ENCODE measurements at regions not wholly inside any gene's neighbourhood (a gene's known extent, or its start where the extent isn't known, plus 50 kb on each side); places are given as distances from the start of the nearest gene placed in this dataset.

DNA sequence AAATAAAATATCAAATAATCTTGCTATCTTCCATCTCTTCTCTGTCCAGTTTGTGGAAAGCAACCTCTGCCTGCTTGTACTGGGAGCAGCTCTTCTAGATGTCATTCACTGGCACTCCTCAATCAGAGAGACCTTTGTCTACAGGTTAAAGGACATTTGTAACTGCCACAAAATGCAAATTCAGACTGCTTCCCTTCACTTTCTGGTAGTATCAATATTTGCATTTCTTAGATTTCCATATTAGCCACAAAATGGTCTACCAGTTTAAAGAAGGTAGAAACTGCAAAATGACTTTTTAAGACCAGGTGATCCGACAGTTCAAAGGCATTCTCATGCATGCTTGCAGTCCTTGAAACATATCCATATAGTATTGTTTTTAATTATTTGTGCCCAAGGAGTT lies 51.7 kb upstream of the RCN1 start:
- no peaks in the 10 kb centered on the region for H3K36me3 ChIP-seq (ENCODE audit: control insufficient read depth in 2 of 2, extremely low read depth in 1 of 2, insufficient read depth in 1 of 2, low read length in 1 of 2)
- no CpG with 5 or more reads among the region's 1 CpG for WGBS (ENCODE audit: insufficient coverage)
- H3K9me3 ChIP-seq: no peaks in the 10 kb centered on the region
- no peaks in the 10 kb centered on the region for H3K4me1 ChIP-seq (ENCODE audit: control insufficient read depth in 1 of 2, extremely low read depth in 1 of 2, insufficient read depth in 2 of 2, low read length in 2 of 2)
- no peaks in the 10 kb centered on the region for H3K36me3 Mint-ChIP-seq
- POLR2A ChIA-PET: no interaction called here
- H3K27me3 ChIP-seq (replicated peaks in 1 of 2; ENCODE audit: control insufficient read depth in 2 of 2, extremely low read depth in 1 of 2, insufficient read depth in 2 of 2, low read length in 1 of 2): peaks cover 0 to 4% of the 10 kb centered on the region in 2 experiments
- no peak for ATAC-seq (replicated peaks in 1 of 4)
- no peak for DNase-seq
- no peak overlapping the region for H3K27ac ChIP-seq (ENCODE audit: low read length)
- H3K9me3 Mint-ChIP-seq: no peaks in the 10 kb centered on the region
- H3K4me3 ChIP-seq (ENCODE audit: control insufficient read depth in 1 of 2, extremely low read depth in 1 of 2, low read length in 1 of 2): no peak overlapping the region
- H3K27ac Mint-ChIP-seq: no peak overlapping the region
- H3K4me1 Mint-ChIP-seq: no peaks in the 10 kb centered on the region
- H3K4me3 Mint-ChIP-seq: no peak overlapping the region
- CTCF ChIA-PET: no interaction called here
- peaks cover 20 to 32% of the 10 kb centered on the region in 2 donors for H3K27me3 Mint-ChIP-seq

DNA sequence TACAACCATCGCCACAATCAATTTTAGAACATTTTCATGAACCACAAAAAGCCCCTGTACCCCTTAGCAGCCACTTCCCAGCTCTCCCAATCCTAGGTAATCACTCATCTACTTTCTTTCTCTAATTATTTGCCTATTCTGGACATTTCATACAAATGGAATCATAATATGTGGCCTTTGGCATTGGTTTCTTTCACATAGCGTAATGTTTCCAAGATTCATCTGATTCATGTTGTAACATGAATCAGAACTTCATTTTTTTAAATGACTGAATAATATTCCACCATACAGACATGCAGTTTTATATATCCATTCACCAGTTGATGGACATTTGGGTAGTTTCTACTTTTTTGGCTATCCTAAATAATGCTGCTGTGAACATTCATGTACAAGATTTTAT lies 56.2 kb upstream of the RCN1 start:
- no peak overlapping the region for H3K27ac Mint-ChIP-seq
- Histone ChIP-seq H3K27ac (ENCODE audit: low read length) (no peak overlapping the region), H3K4me3 (ENCODE audit: control insufficient read depth in 1 of 2, extremely low read depth in 1 of 2, low read length in 1 of 2) (no peak overlapping the region), H3K9me3 (no peaks in the 10 kb centered on the region), H3K4me1 (ENCODE audit: control insufficient read depth in 1 of 2, extremely low read depth in 1 of 2, insufficient read depth in 2 of 2, low read length in 2 of 2) (no peaks in the 10 kb centered on the region), H3K27me3 (replicated peaks in 1 of 2; ENCODE audit: control insufficient read depth in 2 of 2, extremely low read depth in 1 of 2, insufficient read depth in 2 of 2, low read length in 1 of 2) (peaks cover 0 to 4% of the 10 kb centered on the region in 2 experiments), H3K36me3 (ENCODE audit: control insufficient read depth in 2 of 2, extremely low read depth in 1 of 2, insufficient read depth in 1 of 2, low read length in 1 of 2) (no peaks in the 10 kb centered on the region)
- ATAC-seq (replicated peaks in 1 of 4) (no peak), DNase-seq (no peak)
- ChIA-PET POLR2A (no interaction called here), CTCF (interaction anchor here (0.5 to 0.6 kb wide), 2 partner anchors 20 to 33 kb away, joined by 3 to 4 read pairs; no protein-coding TSS in a partner anchor)
- peaks cover 20 to 28% of the 10 kb centered on the region in 2 donors for H3K27me3 Mint-ChIP-seq
- H3K4me1 Mint-ChIP-seq: no peaks in the 10 kb centered on the region
- 100% methylated on average over 1 of the region's 2 CpGs for WGBS (ENCODE audit: insufficient coverage)
- H3K9me3 Mint-ChIP-seq: no peaks in the 10 kb centered on the region
- H3K4me3 Mint-ChIP-seq: no peak overlapping the region
- no peaks in the 10 kb centered on the region for H3K36me3 Mint-ChIP-seq

DNA sequence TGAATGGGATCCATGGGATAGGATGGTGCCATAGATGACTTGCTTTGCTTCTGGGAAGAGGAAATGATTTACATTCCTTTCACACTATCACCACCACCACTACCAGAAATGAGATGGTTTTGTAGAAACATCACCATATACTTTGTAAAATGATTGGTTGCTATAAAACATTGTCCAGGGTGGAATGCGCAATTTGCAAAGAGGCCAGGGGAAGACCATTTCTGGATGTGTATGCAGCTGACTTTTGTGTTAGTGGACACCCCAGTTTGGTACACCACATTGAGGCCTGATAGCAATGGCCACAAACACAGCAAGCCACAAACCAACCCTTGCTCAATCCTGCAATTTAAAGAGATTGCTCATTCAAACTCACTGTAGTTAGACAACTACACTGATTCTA lies 56.7 kb upstream of the RCN1 start:
- Histone ChIP-seq H3K9me3 (no peaks in the 10 kb centered on the region), H3K36me3 (ENCODE audit: control insufficient read depth in 2 of 2, extremely low read depth in 1 of 2, insufficient read depth in 1 of 2, low read length in 1 of 2) (no peaks in the 10 kb centered on the region), H3K4me3 (ENCODE audit: control insufficient read depth in 1 of 2, extremely low read depth in 1 of 2, low read length in 1 of 2) (no peak overlapping the region), H3K4me1 (ENCODE audit: control insufficient read depth in 1 of 2, extremely low read depth in 1 of 2, insufficient read depth in 2 of 2, low read length in 2 of 2) (no peaks in the 10 kb centered on the region), H3K27me3 (replicated peaks in 1 of 2; ENCODE audit: control insufficient read depth in 2 of 2, extremely low read depth in 1 of 2, insufficient read depth in 2 of 2, low read length in 1 of 2) (peaks cover 0 to 4% of the 10 kb centered on the region in 2 experiments), H3K27ac (ENCODE audit: low read length) (no peak overlapping the region)
- WGBS (ENCODE audit: insufficient coverage): no CpG with 5 or more reads among the region's 1 CpG
- CTCF ChIA-PET: interaction anchor here in 1 of 2 donors (0.6 to 0.9 kb wide), 2 partner anchors 18 to 21 kb away, joined by 3 to 4 read pairs; no protein-coding TSS in a partner anchor
- DNase-seq (no peak), ATAC-seq (replicated peaks in 1 of 4) (no peak)
- POLR2A ChIA-PET: no interaction called here
- no peak overlapping the region for H3K27ac Mint-ChIP-seq
- peaks cover 22 to 26% of the 10 kb centered on the region in 2 donors for H3K27me3 Mint-ChIP-seq
- no peaks in the 10 kb centered on the region for H3K36me3 Mint-ChIP-seq
- no peaks in the 10 kb centered on the region for H3K4me1 Mint-ChIP-seq
- H3K9me3 Mint-ChIP-seq: no peaks in the 10 kb centered on the region
- no peak overlapping the region for H3K4me3 Mint-ChIP-seq

DNA sequence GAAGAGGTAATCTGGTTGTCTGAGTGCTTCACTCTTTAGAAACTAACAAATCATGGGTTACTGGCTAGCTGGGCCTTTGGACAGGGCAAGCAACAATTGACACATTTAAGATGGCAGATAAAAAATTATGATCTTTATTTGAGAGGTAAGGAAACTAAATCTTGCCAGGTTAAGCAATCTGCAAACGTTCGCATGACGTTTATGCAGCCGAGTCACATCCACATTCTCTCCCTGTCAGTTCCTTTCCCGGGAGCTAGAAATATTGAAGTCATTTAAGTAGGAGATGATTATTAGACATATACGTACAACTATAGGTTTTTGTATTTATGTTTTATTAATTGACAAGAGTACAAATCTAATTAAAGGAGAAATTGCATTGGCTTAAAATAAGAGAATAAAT lies 57.4 kb upstream of the RCN1 start:
- ATAC-seq (replicated peaks in 1 of 4) (no peak), DNase-seq (no peak)
- Histone ChIP-seq H3K27me3 (replicated peaks in 1 of 2; ENCODE audit: control insufficient read depth in 2 of 2, extremely low read depth in 1 of 2, insufficient read depth in 2 of 2, low read length in 1 of 2) (peaks cover 0 to 9% of the 10 kb centered on the region in 2 experiments), H3K4me3 (ENCODE audit: control insufficient read depth in 1 of 2, extremely low read depth in 1 of 2, low read length in 1 of 2) (no peak overlapping the region), H3K27ac (ENCODE audit: low read length) (no peak overlapping the region), H3K4me1 (ENCODE audit: control insufficient read depth in 1 of 2, extremely low read depth in 1 of 2, insufficient read depth in 2 of 2, low read length in 2 of 2) (no peaks in the 10 kb centered on the region), H3K36me3 (ENCODE audit: control insufficient read depth in 2 of 2, extremely low read depth in 1 of 2, insufficient read depth in 1 of 2, low read length in 1 of 2) (no peaks in the 10 kb centered on the region), H3K9me3 (no peaks in the 10 kb centered on the region)
- no peak overlapping the region for H3K27ac Mint-ChIP-seq
- H3K9me3 Mint-ChIP-seq: no peaks in the 10 kb centered on the region
- no peaks in the 10 kb centered on the region for H3K4me1 Mint-ChIP-seq
- H3K27me3 Mint-ChIP-seq: peaks cover 25 to 26% of the 10 kb centered on the region in 2 donors
- no peak overlapping the region for H3K4me3 Mint-ChIP-seq
- POLR2A ChIA-PET: interaction anchor here in 1 of 2 donors (0.6 kb wide), 1 partner anchor 40 kb away, joined by 3 read pairs; no protein-coding TSS in a partner anchor
- no peaks in the 10 kb centered on the region for H3K36me3 Mint-ChIP-seq
- CTCF ChIA-PET: interaction anchor here in 1 of 2 donors (0.9 kb wide), 1 partner anchor 19 kb away, joined by 4 read pairs; no protein-coding TSS in a partner anchor
- no CpG with 5 or more reads among the region's 6 CpGs for WGBS (ENCODE audit: insufficient coverage)

DNA sequence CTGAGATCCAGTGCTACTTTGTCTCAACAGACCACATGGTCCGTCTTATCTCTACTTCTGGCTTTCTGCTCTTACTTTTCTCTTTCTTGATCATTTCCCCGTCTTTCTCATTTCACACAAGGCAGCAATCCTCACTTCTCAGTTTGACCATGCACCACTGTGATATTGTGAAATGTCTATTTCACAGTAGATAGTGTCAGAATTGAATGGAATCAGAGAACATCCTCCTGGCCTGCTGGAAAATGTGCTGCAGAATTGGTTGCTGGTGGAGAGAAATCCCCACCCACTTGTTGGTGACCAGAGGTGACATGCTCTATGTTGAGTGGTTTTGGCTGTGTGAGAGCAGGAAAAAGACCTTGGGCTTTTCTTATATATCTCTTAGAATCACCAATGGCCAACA lies 57.8 kb upstream of the RCN1 start:
- ATAC-seq (replicated peaks in 1 of 4): no peak
- no peak overlapping the region for H3K27ac ChIP-seq (ENCODE audit: low read length)
- no peaks in the 10 kb centered on the region for H3K36me3 ChIP-seq (ENCODE audit: control insufficient read depth in 2 of 2, extremely low read depth in 1 of 2, insufficient read depth in 1 of 2, low read length in 1 of 2)
- POLR2A ChIA-PET: interaction anchor here in 1 of 2 donors (0.6 kb wide), 1 partner anchor 41 kb away, joined by 3 read pairs; no protein-coding TSS in a partner anchor
- no peak for DNase-seq
- no peak overlapping the region for H3K4me3 Mint-ChIP-seq
- no peaks in the 10 kb centered on the region for H3K9me3 ChIP-seq
- H3K27me3 ChIP-seq (replicated peaks in 1 of 2; ENCODE audit: control insufficient read depth in 2 of 2, extremely low read depth in 1 of 2, insufficient read depth in 2 of 2, low read length in 1 of 2): peaks cover 0 to 10% of the 10 kb centered on the region in 2 experiments
- H3K27me3 Mint-ChIP-seq: peaks cover 23 to 25% of the 10 kb centered on the region in 2 donors
- H3K4me1 ChIP-seq (ENCODE audit: control insufficient read depth in 1 of 2, extremely low read depth in 1 of 2, insufficient read depth in 2 of 2, low read length in 2 of 2): no peaks in the 10 kb centered on the region
- 33% methylated on average over 1 of the region's 2 CpGs for WGBS (ENCODE audit: insufficient coverage)
- no peaks in the 10 kb centered on the region for H3K36me3 Mint-ChIP-seq
- H3K9me3 Mint-ChIP-seq: no peaks in the 10 kb centered on the region
- CTCF ChIA-PET: interaction anchor here in 1 of 2 donors (0.9 kb wide), 1 partner anchor 19 kb away, joined by 4 read pairs; no protein-coding TSS in a partner anchor
- no peak overlapping the region for H3K27ac Mint-ChIP-seq
- no peak overlapping the region for H3K4me3 ChIP-seq (ENCODE audit: control insufficient read depth in 1 of 2, extremely low read depth in 1 of 2, low read length in 1 of 2)
- H3K4me1 Mint-ChIP-seq: no peaks in the 10 kb centered on the region

DNA sequence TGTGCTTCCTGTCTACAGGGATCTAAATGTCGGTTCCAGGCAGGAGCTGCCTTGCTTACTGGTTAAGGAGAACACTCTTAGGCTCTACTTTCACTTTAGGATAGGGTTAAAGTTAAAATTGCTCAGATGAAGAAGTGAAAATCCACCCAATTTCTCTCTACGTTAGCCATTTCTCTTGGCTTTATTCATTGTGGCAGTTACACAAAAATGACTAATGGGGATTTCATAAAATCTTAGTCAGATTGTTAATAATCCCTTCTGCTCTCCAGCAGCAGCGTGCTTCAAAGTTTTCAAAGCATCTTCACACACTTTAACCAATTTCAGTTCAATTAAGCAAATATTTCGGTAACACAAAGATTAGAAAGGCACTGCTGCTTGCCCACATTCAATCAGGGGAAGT lies 58.4 kb upstream of the RCN1 start:
- peaks cover 23 to 27% of the 10 kb centered on the region in 2 donors for H3K27me3 Mint-ChIP-seq
- POLR2A ChIA-PET: no interaction called here
- H3K4me3 Mint-ChIP-seq: no peak overlapping the region
- H3K9me3 ChIP-seq: no peaks in the 10 kb centered on the region
- H3K27ac Mint-ChIP-seq: no peak overlapping the region
- H3K4me3 ChIP-seq (ENCODE audit: control insufficient read depth in 1 of 2, extremely low read depth in 1 of 2, low read length in 1 of 2): no peak overlapping the region
- no peaks in the 10 kb centered on the region for H3K4me1 Mint-ChIP-seq
- peaks cover 0 to 7% of the 10 kb centered on the region in 2 experiments for H3K27me3 ChIP-seq (replicated peaks in 1 of 2; ENCODE audit: control insufficient read depth in 2 of 2, extremely low read depth in 1 of 2, insufficient read depth in 2 of 2, low read length in 1 of 2)
- WGBS (ENCODE audit: insufficient coverage): 33% methylated on average over 1 of the region's 4 CpGs
- H3K36me3 Mint-ChIP-seq: no peaks in the 10 kb centered on the region
- no peaks in the 10 kb centered on the region for H3K9me3 Mint-ChIP-seq
- no peak for DNase-seq
- ATAC-seq (replicated peaks in 1 of 4): no peak
- H3K36me3 ChIP-seq (ENCODE audit: control insufficient read depth in 2 of 2, extremely low read depth in 1 of 2, insufficient read depth in 1 of 2, low read length in 1 of 2): no peaks in the 10 kb centered on the region
- H3K4me1 ChIP-seq (ENCODE audit: control insufficient read depth in 1 of 2, extremely low read depth in 1 of 2, insufficient read depth in 2 of 2, low read length in 2 of 2): no peaks in the 10 kb centered on the region
- H3K27ac ChIP-seq (ENCODE audit: low read length): no peak overlapping the region
- CTCF ChIA-PET: no interaction called here

DNA sequence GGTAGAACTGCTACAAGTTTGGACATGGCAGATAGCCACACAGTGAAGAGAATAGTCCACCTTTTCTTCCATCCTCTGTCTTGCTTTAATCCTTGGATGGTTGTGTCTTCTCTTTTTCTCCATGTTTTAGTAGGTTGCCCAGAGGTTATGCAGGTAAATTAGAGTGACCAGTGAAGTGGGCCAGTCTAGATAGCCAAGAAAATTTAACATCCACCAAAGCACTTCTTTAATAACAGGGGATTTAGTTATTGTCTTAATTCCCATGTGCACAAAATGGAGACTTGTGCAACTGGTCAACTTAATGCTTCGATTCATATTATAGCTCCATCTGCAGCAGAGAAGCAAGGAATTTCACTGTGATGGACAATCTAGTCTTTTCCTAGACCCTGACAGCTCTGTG lies 58.8 kb upstream of the RCN1 start:
- H3K4me3 ChIP-seq (ENCODE audit: control insufficient read depth in 1 of 2, extremely low read depth in 1 of 2, low read length in 1 of 2): no peak overlapping the region
- Mint-ChIP-seq H3K4me3 (no peak overlapping the region), H3K27me3 (peaks cover 20 to 25% of the 10 kb centered on the region in 2 donors), H3K27ac (no peak overlapping the region), H3K9me3 (no peaks in the 10 kb centered on the region), H3K4me1 (no peaks in the 10 kb centered on the region), H3K36me3 (no peaks in the 10 kb centered on the region)
- H3K36me3 ChIP-seq (ENCODE audit: control insufficient read depth in 2 of 2, extremely low read depth in 1 of 2, insufficient read depth in 1 of 2, low read length in 1 of 2): no peaks in the 10 kb centered on the region
- H3K27ac ChIP-seq (ENCODE audit: low read length): no peak overlapping the region
- no peaks in the 10 kb centered on the region for H3K4me1 ChIP-seq (ENCODE audit: control insufficient read depth in 1 of 2, extremely low read depth in 1 of 2, insufficient read depth in 2 of 2, low read length in 2 of 2)
- ATAC-seq (replicated peaks in 1 of 4): no peak
- no peak for DNase-seq
- peaks cover 0 to 7% of the 10 kb centered on the region in 2 experiments for H3K27me3 ChIP-seq (replicated peaks in 1 of 2; ENCODE audit: control insufficient read depth in 2 of 2, extremely low read depth in 1 of 2, insufficient read depth in 2 of 2, low read length in 1 of 2)
- 100% methylated on average over 1 of the region's 1 CpG for WGBS (ENCODE audit: insufficient coverage)
- no peaks in the 10 kb centered on the region for H3K9me3 ChIP-seq
- POLR2A ChIA-PET: no interaction called here
- CTCF ChIA-PET: no interaction called here

All from T-cell (primary cell).